ENCODE measurements at regions not wholly inside any gene's neighbourhood (a gene's known extent, or its start where the extent isn't known, plus 50 kb on each side); places are given as distances from the start of the nearest gene placed in this dataset.
"Not testable (repeated sequence)": the region's sequence is repeated elsewhere in the genome, so short reads cannot be mapped to it uniquely, and the experiment has no call there.

DNA sequence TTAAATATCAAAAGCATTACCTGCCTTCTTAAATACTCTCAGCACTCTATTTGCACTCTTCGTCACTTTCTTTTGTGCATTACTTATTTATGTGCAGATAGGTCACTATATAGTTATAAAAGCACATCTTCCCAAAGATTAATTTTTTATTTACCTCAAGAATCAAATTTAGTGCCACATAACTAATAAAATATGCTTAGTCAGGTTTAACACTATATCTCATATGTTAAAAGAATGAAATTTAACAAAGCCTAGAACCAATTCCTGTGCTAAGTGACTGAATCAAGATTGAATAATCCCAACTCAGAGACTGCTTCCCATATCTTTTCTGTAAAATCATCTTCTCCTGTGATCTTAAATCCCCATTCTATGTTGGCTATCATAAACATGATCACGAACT, 957.5 kb upstream of the NXPH2 start:
- Mint-ChIP-seq H3K27me3 (no peaks in the 10 kb centered on the region), H3K27ac (no peak overlapping the region), H3K4me3 (no peak overlapping the region), H3K9me3 (no peaks in the 10 kb centered on the region), H3K36me3 (ENCODE audit: low read depth) (no peaks in the 10 kb centered on the region), H3K4me1 (ENCODE audit: low read depth) (no peaks in the 10 kb centered on the region)
- intact Hi-C loops (cut with micrococcal nuclease): no loop called here

DNA sequence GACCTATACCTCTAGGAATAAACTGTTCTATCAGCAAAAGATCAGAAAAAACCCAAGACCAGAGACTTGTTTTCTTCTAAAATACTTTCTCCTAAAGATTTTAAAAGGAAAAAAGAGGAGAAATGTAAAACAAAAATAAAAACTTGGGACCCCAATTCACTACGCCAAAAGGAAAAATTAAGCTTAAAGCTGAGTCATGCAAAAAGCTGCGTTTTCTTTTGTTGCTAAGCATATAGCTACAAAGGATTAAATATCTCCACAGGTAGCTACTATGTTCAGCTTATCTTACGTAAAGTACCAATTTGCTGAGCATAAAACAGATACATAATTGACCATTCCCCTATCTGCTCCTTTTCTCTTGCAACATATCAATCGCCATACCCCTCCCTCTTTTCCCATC, 950.0 kb upstream of the NXPH2 start:
- no peaks in the 10 kb centered on the region for H3K36me3 Mint-ChIP-seq (ENCODE audit: low read depth)
- no peaks in the 10 kb centered on the region for H3K27me3 Mint-ChIP-seq
- no peaks in the 10 kb centered on the region for H3K4me1 Mint-ChIP-seq (ENCODE audit: low read depth)
- H3K9me3 Mint-ChIP-seq: no peaks in the 10 kb centered on the region
- H3K27ac Mint-ChIP-seq: no peak overlapping the region
- intact Hi-C loops (cut with micrococcal nuclease): no loop called here
- no peak overlapping the region for H3K4me3 Mint-ChIP-seq

- H3K27ac Mint-ChIP-seq: no peak overlapping the region
- no peaks in the 10 kb centered on the region for H3K4me1 Mint-ChIP-seq (ENCODE audit: low read depth)
- intact Hi-C loops (cut with micrococcal nuclease): no loop called here
- peaks cover 32% of the 10 kb centered on the region for H3K9me3 Mint-ChIP-seq
- H3K27me3 Mint-ChIP-seq: no peaks in the 10 kb centered on the region
- H3K36me3 Mint-ChIP-seq (ENCODE audit: low read depth): no peaks in the 10 kb centered on the region
- H3K4me3 Mint-ChIP-seq: no peak overlapping the region
These were observed 941.3 kb upstream of the NXPH2 start for GRCh38 chr2:139721411-139721995.

GRCh38 chr2:139720056-139720455, 939.9 kb upstream of the NXPH2 start:
- Mint-ChIP-seq H3K27ac (no peak overlapping the region), H3K27me3 (no peaks in the 10 kb centered on the region), H3K4me3 (no peak overlapping the region), H3K4me1 (ENCODE audit: low read depth) (no peaks in the 10 kb centered on the region), H3K36me3 (ENCODE audit: low read depth) (no peaks in the 10 kb centered on the region), H3K9me3 (peaks cover 37% of the 10 kb centered on the region)
- intact Hi-C loops (cut with micrococcal nuclease): no loop called here

DNA sequence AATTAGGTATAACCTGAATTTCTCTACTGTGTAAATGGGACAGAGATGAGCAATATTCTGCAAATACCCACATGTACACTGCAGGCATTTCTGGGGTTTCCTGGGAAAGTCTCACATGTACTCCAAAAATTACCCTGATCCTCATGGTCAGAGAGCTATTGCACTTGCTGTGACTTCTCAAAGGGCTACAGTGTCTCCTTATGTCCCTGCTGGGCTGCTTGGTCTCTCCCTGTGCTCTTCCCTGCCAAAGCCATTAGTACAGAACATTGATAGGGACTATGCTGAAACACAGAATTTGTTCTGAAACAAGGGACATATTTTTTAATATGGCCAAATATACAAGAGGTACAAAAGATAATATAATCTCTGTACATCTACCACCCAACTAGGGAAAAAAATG, 924.4 kb upstream of the NXPH2 start:
- no peaks in the 10 kb centered on the region for H3K36me3 Mint-ChIP-seq (ENCODE audit: low read depth)
- intact Hi-C loops (cut with micrococcal nuclease): no loop called here
- H3K27me3 Mint-ChIP-seq: no peaks in the 10 kb centered on the region
- no peaks in the 10 kb centered on the region for H3K4me1 Mint-ChIP-seq (ENCODE audit: low read depth)
- H3K9me3 Mint-ChIP-seq: no peaks in the 10 kb centered on the region
- no peak overlapping the region for H3K27ac Mint-ChIP-seq
- H3K4me3 Mint-ChIP-seq: no peak overlapping the region

- no peaks in the 10 kb centered on the region for H3K36me3 Mint-ChIP-seq (ENCODE audit: low read depth)
- no peak overlapping the region for H3K4me3 Mint-ChIP-seq
- no peaks in the 10 kb centered on the region for H3K4me1 Mint-ChIP-seq (ENCODE audit: low read depth)
These were observed 914.1 kb upstream of the NXPH2 start for GRCh38 chr2:139694327-139694726.

DNA sequence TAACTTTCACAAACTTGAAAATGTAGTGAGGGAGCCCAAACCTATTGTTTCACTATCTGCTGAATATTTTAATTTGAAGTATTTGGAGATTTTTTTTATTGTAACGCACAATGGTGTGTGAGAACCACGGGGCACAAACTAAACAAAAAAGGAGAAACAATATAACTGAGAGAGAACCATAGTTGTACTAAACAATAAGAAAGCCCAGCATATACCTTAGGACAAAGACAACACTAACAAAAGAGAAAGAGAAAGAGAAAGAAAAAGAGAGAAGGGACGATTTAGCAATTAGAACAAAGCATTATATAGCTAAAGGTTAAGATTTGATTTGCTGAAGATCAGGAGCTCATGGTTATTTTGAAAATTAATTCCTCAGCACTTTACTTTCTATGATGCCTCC, 906.0 kb upstream of the NXPH2 start:
- Mint-ChIP-seq H3K9me3 (peaks cover 12% of the 10 kb centered on the region), H3K4me1 (ENCODE audit: low read depth) (no peaks in the 10 kb centered on the region), H3K4me3 (no peak overlapping the region), H3K27ac (no peak overlapping the region), H3K36me3 (ENCODE audit: low read depth) (no peaks in the 10 kb centered on the region), H3K27me3 (no peaks in the 10 kb centered on the region)
- intact Hi-C loops (cut with micrococcal nuclease): no loop called here

More at GRCh38 chr2:139694327-139694726, 914.1 kb upstream of the NXPH2 start:
- intact Hi-C loops (cut with micrococcal nuclease): no loop called here
- no peak overlapping the region for H3K27ac Mint-ChIP-seq
- peaks cover 9% of the 10 kb centered on the region for H3K9me3 Mint-ChIP-seq
- no peaks in the 10 kb centered on the region for H3K27me3 Mint-ChIP-seq

DNA sequence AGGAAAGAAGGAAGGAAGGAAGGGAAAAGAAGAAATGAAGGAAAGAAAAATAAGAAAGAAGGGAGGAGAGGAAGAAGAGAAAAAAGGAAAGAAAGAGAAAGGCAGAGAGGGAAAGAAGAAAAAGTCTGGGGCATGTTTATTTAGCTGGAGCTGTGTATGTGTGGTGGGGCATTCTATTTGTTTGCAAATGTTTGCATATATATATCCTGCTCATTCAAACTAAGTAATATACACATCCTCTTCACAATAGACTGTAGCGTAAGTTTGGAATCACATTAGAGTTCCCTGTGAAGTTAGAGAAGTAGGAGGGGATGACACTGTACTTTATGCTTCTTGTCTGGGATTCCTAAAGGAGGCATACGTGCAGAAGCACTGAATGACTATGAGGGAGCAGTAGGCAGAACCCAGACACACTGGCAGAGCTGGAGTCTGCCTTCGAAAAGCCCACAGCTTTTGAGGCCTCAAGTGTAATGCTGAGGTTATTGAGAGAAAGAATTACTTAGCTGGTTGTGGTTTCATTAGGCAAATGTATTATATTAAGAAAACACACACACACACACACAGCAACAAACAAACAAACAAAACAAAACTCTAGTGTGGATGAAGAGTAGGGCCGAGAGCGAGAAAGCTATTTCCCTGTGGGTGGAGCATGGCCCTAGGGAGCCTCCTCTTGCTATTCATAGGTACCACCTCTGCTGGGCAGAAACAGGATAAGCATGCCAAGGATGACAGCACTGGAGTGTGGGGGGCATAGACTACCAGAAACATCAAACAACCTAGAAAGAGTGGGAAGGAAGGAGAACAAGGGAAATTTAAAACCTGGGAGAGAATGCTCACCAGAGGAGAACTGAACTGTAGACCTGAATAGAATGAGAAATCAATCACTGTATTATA, 905.1 kb upstream of the NXPH2 start:
- Mint-ChIP-seq H3K27ac (no peak overlapping the region), H3K4me3 (no peak overlapping the region), H3K27me3 (no peaks in the 10 kb centered on the region), H3K4me1 (ENCODE audit: low read depth) (no peaks in the 10 kb centered on the region), H3K36me3 (ENCODE audit: low read depth) (no peaks in the 10 kb centered on the region), H3K9me3 (peaks cover 21% of the 10 kb centered on the region)
- intact Hi-C loops (cut with micrococcal nuclease): no loop called here

DNA sequence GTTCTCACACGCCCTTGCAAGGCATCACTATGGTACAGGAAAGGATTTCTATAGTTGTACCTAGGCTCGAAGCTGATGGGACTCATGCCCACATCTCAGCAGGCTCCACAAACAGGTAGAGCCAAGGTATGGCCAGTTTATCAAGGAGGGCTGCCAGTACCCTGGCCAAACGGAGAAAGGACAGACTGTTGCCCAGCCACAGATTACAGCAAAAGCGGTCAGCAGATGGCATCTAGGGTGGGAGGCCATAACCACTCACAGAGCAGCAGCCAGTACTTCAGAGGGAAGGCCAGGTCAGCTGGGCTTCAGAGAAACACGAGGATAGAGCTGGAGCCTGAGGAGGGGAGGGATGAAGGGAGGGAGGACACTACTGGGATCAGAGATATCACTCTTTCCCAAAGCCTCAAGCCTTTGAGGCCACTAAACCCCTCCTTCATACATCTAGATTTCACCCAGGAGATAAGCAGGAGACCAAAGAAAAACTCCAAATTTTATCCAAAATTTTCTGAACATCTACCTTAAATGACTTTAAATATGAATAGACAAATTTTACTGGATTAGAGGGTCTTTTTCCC, 904.2 kb upstream of the NXPH2 start:
- no peaks in the 10 kb centered on the region for H3K27me3 Mint-ChIP-seq
- no peak overlapping the region for H3K4me3 Mint-ChIP-seq
- no peak overlapping the region for H3K27ac Mint-ChIP-seq
- no peaks in the 10 kb centered on the region for H3K36me3 Mint-ChIP-seq (ENCODE audit: low read depth)
- intact Hi-C loops (cut with micrococcal nuclease): no loop called here
- peaks cover 29% of the 10 kb centered on the region for H3K9me3 Mint-ChIP-seq
- no peaks in the 10 kb centered on the region for H3K4me1 Mint-ChIP-seq (ENCODE audit: low read depth)

DNA sequence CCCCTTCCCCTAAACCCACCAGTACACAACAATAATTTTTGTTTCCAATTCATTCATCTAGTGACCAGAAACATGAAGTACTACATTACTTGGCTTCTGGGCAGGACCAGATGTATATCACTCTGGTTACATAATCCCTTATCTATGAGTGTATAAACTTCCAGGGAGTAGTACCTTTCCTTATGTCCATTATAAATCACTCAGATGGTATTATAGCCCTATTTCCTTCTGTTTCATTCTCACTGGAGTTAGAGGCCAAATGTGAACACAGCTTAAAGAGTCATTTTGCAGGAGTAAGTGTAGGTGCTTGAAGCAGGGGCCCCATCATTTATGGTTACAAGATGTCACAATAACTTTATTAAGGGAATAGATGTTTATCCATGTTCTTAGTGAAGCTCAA, 894.4 kb upstream of the NXPH2 start:
- H3K4me1 Mint-ChIP-seq (ENCODE audit: low read depth): no peaks in the 10 kb centered on the region
- H3K4me3 Mint-ChIP-seq: no peak overlapping the region
- no peaks in the 10 kb centered on the region for H3K27me3 Mint-ChIP-seq
- no peaks in the 10 kb centered on the region for H3K36me3 Mint-ChIP-seq (ENCODE audit: low read depth)
- H3K27ac Mint-ChIP-seq: no peak overlapping the region
- intact Hi-C loops (cut with micrococcal nuclease): no loop called here
- peaks cover 12% of the 10 kb centered on the region for H3K9me3 Mint-ChIP-seq

GRCh38 chr2:139673447-139673846, 893.3 kb upstream of the NXPH2 start:
- H3K36me3 Mint-ChIP-seq (ENCODE audit: low read depth); H3K4me1 Mint-ChIP-seq (ENCODE audit: low read depth); H3K27ac Mint-ChIP-seq; intact Hi-C loops (cut with micrococcal nuclease); H3K27me3 Mint-ChIP-seq; H3K4me3 Mint-ChIP-seq: not testable (repeated sequence)
- H3K9me3 Mint-ChIP-seq: peaks cover 11% of the 10 kb centered on the region

GRCh38 chr2:139669675-139670074, 889.5 kb upstream of the NXPH2 start:
- Mint-ChIP-seq H3K27me3 (no peaks in the 10 kb centered on the region), H3K4me3 (no peak overlapping the region), H3K9me3 (peaks cover 24% of the 10 kb centered on the region), H3K4me1 (ENCODE audit: low read depth) (no peaks in the 10 kb centered on the region), H3K27ac (no peak overlapping the region), H3K36me3 (ENCODE audit: low read depth) (no peaks in the 10 kb centered on the region)
- intact Hi-C loops (cut with micrococcal nuclease): no loop called here

GRCh38 chr2:139652385-139652784, 872.2 kb upstream of the NXPH2 start:
- no peak overlapping the region for H3K4me3 Mint-ChIP-seq
- no peak overlapping the region for H3K27ac Mint-ChIP-seq
- H3K4me1 Mint-ChIP-seq (ENCODE audit: low read depth): no peaks in the 10 kb centered on the region
- H3K9me3 Mint-ChIP-seq: peaks cover 38% of the 10 kb centered on the region
- intact Hi-C loops (cut with micrococcal nuclease): no loop called here
- H3K36me3 Mint-ChIP-seq (ENCODE audit: low read depth): no peaks in the 10 kb centered on the region
- no peaks in the 10 kb centered on the region for H3K27me3 Mint-ChIP-seq

GRCh38 chr2:139645617-139646016, 865.4 kb upstream of the NXPH2 start:
- Mint-ChIP-seq H3K4me1 (ENCODE audit: low read depth) (no peaks in the 10 kb centered on the region), H3K27ac (no peak overlapping the region), H3K9me3 (peaks cover 71% of the 10 kb centered on the region), H3K4me3 (no peak overlapping the region), H3K27me3 (no peaks in the 10 kb centered on the region), H3K36me3 (ENCODE audit: low read depth) (no peaks in the 10 kb centered on the region)
- intact Hi-C loops (cut with micrococcal nuclease): no loop called here
